Activated CD4-positive, alpha-beta T cell treated with anti-CD3 and anti-CD28 coated beads for 36 hours (primary cell): ENCODE measurements at regions not wholly inside any gene's neighbourhood (a gene's known extent, or its start where the extent isn't known, plus 50 kb on each side); places are given as distances from the start of the nearest gene placed in this dataset.

Experiments used
- ATAC-seq: fragments of 200-7000 bp; cut with Tn5 transposase; one replicate; pipeline ENCODE4 v1.10.0; 2021; ENCODE audit warnings: mild to moderate bottlenecking, moderate library complexity
- CTCF ChIA-PET: fragments of 350-600 bp; sonication (Branson Sonifier 250); formaldehyde crosslinking; loops from one replicate; lab custom pipeline; 2021; ENCODE audit warnings: antibody characterized with exemption; lab: Charles Lee
- POLR2A ChIA-PET: fragments of 350-600 bp; sonication (Branson Sonifier 250); formaldehyde crosslinking; loops from one replicate; lab custom pipeline; 2021; ENCODE audit warnings: antibody characterized with exemption, inconsistent platforms; lab: Charles Lee
- DNase-seq: peaks from one replicate; pipeline ENCODE4 v3.0.0-alpha.2; 2020
- H3K27ac Mint-ChIP-seq: one replicate; pipeline ENCODE4 v1.8.0; 2021; ENCODE audit warnings: mixed read lengths
- H3K27me3 Mint-ChIP-seq: one replicate; pipeline ENCODE4 v1.8.0; 2021; ENCODE audit warnings: mixed read lengths
- H3K36me3 Mint-ChIP-seq: one replicate; pipeline ENCODE4 v1.8.0; 2021; ENCODE audit warnings: low read depth, mixed read lengths
- H3K4me1 Mint-ChIP-seq: one replicate; pipeline ENCODE4 v1.8.0; 2021; ENCODE audit warnings: mixed read lengths
- H3K4me3 Mint-ChIP-seq: one replicate; pipeline ENCODE4 v1.8.0; 2021; ENCODE audit warnings: mild to moderate bottlenecking, moderate library complexity, mixed read lengths
- H3K9me3 Mint-ChIP-seq: one replicate; pipeline ENCODE4 v1.8.0; 2021; ENCODE audit warnings: low read depth, mixed read lengths
- intact Hi-C, 2 experiments: fragments of 100-400 bp; cut with DNase I in 1 of 2; cut with micrococcal nuclease in 1 of 2; formaldehyde crosslinking; loops; one replicate each; pipeline versions ENCODE4 v1.14.2 to v1.15.1; 2022 to 2024; cut with DNase I, micrococcal nuclease

DNA sequence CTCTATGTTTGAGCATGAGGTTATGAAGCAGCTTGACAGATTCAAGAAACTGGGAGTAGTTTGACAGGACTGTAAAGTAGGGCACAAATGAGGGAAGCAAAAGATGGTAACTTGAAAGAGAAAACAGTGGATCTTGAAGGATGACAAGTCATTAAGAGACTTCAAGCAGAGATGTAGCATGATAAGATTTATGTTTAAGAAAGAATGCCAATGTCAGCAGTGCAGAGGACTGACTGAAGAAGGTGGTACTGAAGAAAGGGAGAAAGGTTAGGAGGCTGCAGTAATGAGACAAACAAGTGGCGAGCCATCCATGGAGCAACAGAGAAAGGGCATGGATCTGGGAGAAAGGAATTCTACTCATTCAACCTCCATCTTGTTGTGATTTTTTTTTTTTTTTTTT is 120.2 kb upstream of the RAP1B start:
- Mint-ChIP-seq H3K36me3 (no peaks in the 10 kb centered on the region), H3K27me3 (peaks cover 2% of the 10 kb centered on the region), H3K27ac (no peak overlapping the region), H3K4me1 (peaks cover 22% of the 10 kb centered on the region), H3K9me3 (no peaks in the 10 kb centered on the region), H3K4me3 (no peak overlapping the region)
- POLR2A ChIA-PET = no interaction called here
- intact Hi-C loops = no loop called here
- CTCF ChIA-PET = interaction anchor here (0.7 kb wide), 1 partner anchor 88 kb away, joined by 3 read pairs; no protein-coding TSS in a partner anchor
- no peak for DNase-seq
- ATAC-seq = no peak

DNA sequence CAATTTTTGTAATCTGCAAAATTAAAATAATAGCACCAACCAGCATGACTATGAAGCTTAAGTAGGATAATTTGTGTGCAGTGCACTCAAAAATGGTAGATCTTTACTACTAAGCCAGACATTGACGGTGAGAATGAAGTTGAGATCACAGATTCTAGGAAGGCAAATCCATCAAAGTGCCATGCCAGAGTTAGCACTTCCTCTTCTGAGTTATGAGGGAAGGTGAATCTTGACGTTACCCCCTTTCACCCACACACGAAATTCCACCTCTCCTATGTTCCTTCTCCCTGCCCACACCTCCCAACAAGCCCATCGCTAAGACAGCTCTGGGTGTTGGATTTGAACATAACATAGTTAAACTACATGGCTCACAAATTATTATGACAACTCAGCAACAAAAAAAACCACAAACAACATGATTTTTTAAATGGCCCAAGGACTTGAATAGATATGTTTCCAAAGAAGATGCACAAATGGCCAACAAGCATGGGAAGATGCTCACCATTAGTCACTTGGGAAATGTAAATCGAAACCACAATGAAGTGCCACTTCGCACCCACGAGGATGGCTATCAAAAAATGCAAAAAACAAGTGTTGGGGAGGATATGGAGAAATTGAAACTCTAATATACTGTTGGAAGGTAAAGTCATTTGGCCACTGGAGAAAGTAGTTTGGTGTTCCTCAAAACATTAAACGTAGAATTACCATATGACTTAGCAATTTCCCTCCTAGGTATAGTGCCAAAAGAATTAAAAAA is 119.3 kb upstream of the RAP1B start:
- no peaks in the 10 kb centered on the region for H3K36me3 Mint-ChIP-seq
- POLR2A ChIA-PET = no interaction called here
- H3K9me3 Mint-ChIP-seq = no peaks in the 10 kb centered on the region
- peak; percentile 34 for ATAC-seq
- intact Hi-C loops = no loop called here
- H3K4me3 Mint-ChIP-seq = no peak overlapping the region
- peak; percentile 16 for DNase-seq
- H3K27me3 Mint-ChIP-seq = peaks cover 2% of the 10 kb centered on the region
- peaks cover 28% of the 10 kb centered on the region for H3K4me1 Mint-ChIP-seq
- no peak overlapping the region for H3K27ac Mint-ChIP-seq
- CTCF ChIA-PET = interaction anchor here (0.7 to 0.8 kb wide), 2 partner anchors 15 to 87 kb away, joined by 3 read pairs; no protein-coding TSS in a partner anchor

DNA sequence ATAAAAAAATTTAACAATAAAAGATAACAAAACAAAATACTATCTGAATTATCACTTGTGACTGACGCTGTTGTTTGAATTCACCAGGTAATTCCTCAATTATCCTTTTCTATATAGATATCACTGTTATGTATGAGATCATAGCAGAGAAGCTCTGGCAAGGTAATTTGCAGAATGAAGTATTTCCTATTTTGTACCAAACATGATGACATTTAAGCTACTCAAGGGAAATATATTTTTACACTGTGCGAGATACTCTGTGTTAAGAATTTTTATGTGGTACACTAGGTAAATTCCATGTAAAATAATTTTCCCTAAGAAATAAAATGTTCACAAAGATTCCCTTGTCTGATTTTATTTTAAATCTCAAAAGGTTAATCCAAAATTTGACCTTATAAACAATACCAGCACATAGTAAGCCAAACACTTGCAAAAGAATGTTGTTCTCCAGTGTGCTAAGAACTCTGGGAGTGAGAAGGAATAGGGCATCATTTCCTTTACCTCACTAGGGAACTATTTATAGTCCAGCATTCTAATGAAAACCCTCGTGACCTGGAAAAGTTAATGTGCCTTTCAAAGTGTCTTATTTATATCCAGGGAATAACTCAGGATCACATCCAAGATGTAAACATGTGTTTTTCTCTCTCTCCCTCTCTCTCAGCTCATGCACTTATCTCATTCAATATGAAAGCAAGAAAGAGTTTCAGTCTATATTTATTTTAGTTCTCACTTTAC is 115.2 kb upstream of the RAP1B start:
- H3K4me1 Mint-ChIP-seq = peaks cover 47% of the 10 kb centered on the region
- ChIA-PET CTCF (no interaction called here), POLR2A (no interaction called here)
- no peak overlapping the region for H3K4me3 Mint-ChIP-seq
- peaks cover 3% of the 10 kb centered on the region for H3K9me3 Mint-ChIP-seq
- no peaks in the 10 kb centered on the region for H3K36me3 Mint-ChIP-seq
- peaks cover 4% of the 10 kb centered on the region for H3K27me3 Mint-ChIP-seq
- intact Hi-C loops = loop anchor here in 1 of 2 experiments (2.0 to 5.0 kb wide), 3 partner anchors 117 to 131 kb away; partner anchors contain the start of gene RAP1B
- ATAC-seq (no peak), DNase-seq (no peak)
- no peak overlapping the region for H3K27ac Mint-ChIP-seq

GRCh38 chr12:68497107-68497506 is 113.6 kb upstream of the RAP1B start:
- peaks cover 3% of the 10 kb centered on the region for H3K9me3 Mint-ChIP-seq
- POLR2A ChIA-PET = interaction anchor here (0.5 to 1.4 kb wide), 7 partner anchors 9 to 457 kb away, joined by 3 to 7 read pairs (median 4); partner anchors contain the start of gene RAP1B
- ATAC-seq (peak; percentile 91), DNase-seq (peak; percentile 15)
- peaks cover 37% of the 10 kb centered on the region for H3K4me1 Mint-ChIP-seq
- H3K27me3 Mint-ChIP-seq = peaks cover 2% of the 10 kb centered on the region
- H3K4me3 Mint-ChIP-seq = peak overlapping the region; percentile 53
- intact Hi-C loops = loop anchor here (1.0 to 5.0 kb wide), 10 partner anchors 16 to 207 kb away; partner anchors contain the start of gene RAP1B (in 2 of the 2)
- H3K36me3 Mint-ChIP-seq = no peaks in the 10 kb centered on the region
- CTCF ChIA-PET = interaction anchor here (0.7 to 2.2 kb wide), 6 partner anchors 11 to 115 kb away, joined by 3 to 8 read pairs (median 4); no protein-coding TSS in a partner anchor
- peak overlapping the region; percentile 86 for H3K27ac Mint-ChIP-seq

- intact Hi-C loops = loop anchor here (1.0 to 5.0 kb wide), 11 partner anchors 16 to 207 kb away; partner anchors contain the start of gene RAP1B (in 2 of the 2)
- ATAC-seq = peak; percentile 78
- CTCF ChIA-PET = interaction anchor here (1.0 to 2.2 kb wide), 7 partner anchors 12 to 138 kb away, joined by 3 to 8 read pairs (median 5); no protein-coding TSS in a partner anchor
- POLR2A ChIA-PET = interaction anchor here (0.8 to 1.4 kb wide), 5 partner anchors 8 to 186 kb away, joined by 3 to 5 read pairs (median 4); partner anchors contain the start of gene RAP1B
- H3K27ac Mint-ChIP-seq = peak overlapping the region; percentile 86
- H3K4me3 Mint-ChIP-seq = peak overlapping the region; percentile 53
- H3K4me1 Mint-ChIP-seq = peaks cover 37% of the 10 kb centered on the region
- peak; percentile 27 for DNase-seq
- peaks cover 3% of the 10 kb centered on the region for H3K9me3 Mint-ChIP-seq
- H3K27me3 Mint-ChIP-seq = peaks cover 2% of the 10 kb centered on the region
- H3K36me3 Mint-ChIP-seq = no peaks in the 10 kb centered on the region
These were observed 113.0 kb upstream of the RAP1B start for GRCh38 chr12:68497702-68498101.

- DNase-seq (no peak), ATAC-seq (no peak)
- intact Hi-C loops = loop anchor here (2.0 to 5.0 kb wide), 2 partner anchors 114 to 140 kb away; partner anchors contain the start of gene RAP1B (in 1 of the 2)
- POLR2A ChIA-PET = interaction anchor here (0.8 kb wide), 1 partner anchor 18 kb away, joined by 3 read pairs; no protein-coding TSS in a partner anchor
- H3K36me3 Mint-ChIP-seq = no peaks in the 10 kb centered on the region
- H3K9me3 Mint-ChIP-seq = peaks cover 3% of the 10 kb centered on the region
- no peak overlapping the region for H3K27ac Mint-ChIP-seq
- H3K4me1 Mint-ChIP-seq = peaks cover 37% of the 10 kb centered on the region
- no peak overlapping the region for H3K4me3 Mint-ChIP-seq
- CTCF ChIA-PET = interaction anchor here (0.8 to 2.2 kb wide), 4 partner anchors 12 to 140 kb away, joined by 3 to 8 read pairs (median 6); no protein-coding TSS in a partner anchor
- H3K27me3 Mint-ChIP-seq = peaks cover 2% of the 10 kb centered on the region
These were observed 112.0 kb upstream of the RAP1B start for GRCh38 chr12:68498736-68499135.

- no peak for ATAC-seq
- no peak for DNase-seq
- POLR2A ChIA-PET = no interaction called here
- H3K4me1 Mint-ChIP-seq = peaks cover 35% of the 10 kb centered on the region
- H3K27ac Mint-ChIP-seq = peak overlapping the region; percentile 45
- peaks cover 2% of the 10 kb centered on the region for H3K27me3 Mint-ChIP-seq
- H3K9me3 Mint-ChIP-seq = peaks cover 3% of the 10 kb centered on the region
- CTCF ChIA-PET = interaction anchor here (0.6 to 0.8 kb wide), 3 partner anchors 11 to 143 kb away, joined by 3 read pairs; no protein-coding TSS in a partner anchor
- intact Hi-C loops = loop anchor here (2.0 to 5.0 kb wide), 2 partner anchors 113 to 141 kb away; partner anchors contain the start of gene RAP1B (in 1 of the 2)
- H3K36me3 Mint-ChIP-seq = no peaks in the 10 kb centered on the region
- H3K4me3 Mint-ChIP-seq = no peak overlapping the region
These were observed 111.1 kb upstream of the RAP1B start for GRCh38 chr12:68499616-68500015.

- POLR2A ChIA-PET = no interaction called here
These were observed 109.5 kb upstream of the RAP1B start for GRCh38 chr12:68501226-68501625.

GRCh38 chr12:68505970-68506369 is 104.7 kb upstream of the RAP1B start:
- intact Hi-C loops = no loop called here
- Mint-ChIP-seq H3K4me1 (peaks cover 11% of the 10 kb centered on the region), H3K36me3 (no peaks in the 10 kb centered on the region), H3K9me3 (no peaks in the 10 kb centered on the region), H3K27ac (no peak overlapping the region), H3K4me3 (no peak overlapping the region), H3K27me3 (no peaks in the 10 kb centered on the region)
- DNase-seq (no peak), ATAC-seq (no peak)
- POLR2A ChIA-PET = interaction anchor here (0.6 to 0.8 kb wide), 2 partner anchors 9 to 102 kb away, joined by 3 to 4 read pairs; no protein-coding TSS in a partner anchor
- CTCF ChIA-PET = interaction anchor here (0.6 kb wide), 1 partner anchor 15 kb away, joined by 3 read pairs; no protein-coding TSS in a partner anchor

More at GRCh38 chr12:68501226-68501625, 109.5 kb upstream of the RAP1B start:
- ATAC-seq (no peak), DNase-seq (no peak)
- H3K27me3 Mint-ChIP-seq = peaks cover 2% of the 10 kb centered on the region
- intact Hi-C loops = no loop called here
- CTCF ChIA-PET = interaction anchor here (1.0 kb wide), 1 partner anchor 20 kb away, joined by 3 read pairs; no protein-coding TSS in a partner anchor
- peaks cover 3% of the 10 kb centered on the region for H3K9me3 Mint-ChIP-seq
- H3K27ac Mint-ChIP-seq = peak overlapping the region; percentile 19
- H3K4me3 Mint-ChIP-seq = no peak overlapping the region
- peaks cover 33% of the 10 kb centered on the region for H3K4me1 Mint-ChIP-seq
- H3K36me3 Mint-ChIP-seq = no peaks in the 10 kb centered on the region

DNA sequence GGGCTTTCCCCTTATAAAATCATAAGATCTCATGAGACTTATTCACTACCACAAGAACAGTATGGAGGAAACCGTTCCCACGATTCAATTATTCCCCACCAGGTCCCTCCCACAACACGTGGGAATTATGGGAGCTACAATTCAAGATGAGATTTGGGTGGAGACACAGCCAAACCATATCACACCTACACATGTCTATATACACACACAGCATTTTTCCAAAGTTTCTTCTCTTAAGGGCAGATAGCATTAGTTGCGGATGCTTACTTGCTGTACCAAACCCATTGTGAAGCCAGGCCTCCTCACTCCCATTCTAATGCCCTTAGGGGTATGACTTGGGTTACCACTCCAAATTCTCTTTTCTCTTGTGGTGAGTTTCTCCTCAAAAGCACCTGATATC is 104.1 kb upstream of the RAP1B start:
- peak; percentile 16 for ATAC-seq
- Mint-ChIP-seq H3K4me1 (peaks cover 11% of the 10 kb centered on the region), H3K4me3 (no peak overlapping the region), H3K9me3 (no peaks in the 10 kb centered on the region), H3K27me3 (no peaks in the 10 kb centered on the region), H3K27ac (no peak overlapping the region), H3K36me3 (no peaks in the 10 kb centered on the region)
- intact Hi-C loops = no loop called here
- ChIA-PET POLR2A (interaction anchor here (0.8 kb wide), 1 partner anchor 9 kb away, joined by 4 read pairs; no protein-coding TSS in a partner anchor), CTCF (interaction anchor here (0.6 kb wide), 1 partner anchor 15 kb away, joined by 3 read pairs; no protein-coding TSS in a partner anchor)
- no peak for DNase-seq
